ENCODE measurements at regions not wholly inside any gene's neighbourhood (a gene's known extent, or its start where the extent isn't known, plus 50 kb on each side); places are given as distances from the start of the nearest gene placed in this dataset.

DNA sequence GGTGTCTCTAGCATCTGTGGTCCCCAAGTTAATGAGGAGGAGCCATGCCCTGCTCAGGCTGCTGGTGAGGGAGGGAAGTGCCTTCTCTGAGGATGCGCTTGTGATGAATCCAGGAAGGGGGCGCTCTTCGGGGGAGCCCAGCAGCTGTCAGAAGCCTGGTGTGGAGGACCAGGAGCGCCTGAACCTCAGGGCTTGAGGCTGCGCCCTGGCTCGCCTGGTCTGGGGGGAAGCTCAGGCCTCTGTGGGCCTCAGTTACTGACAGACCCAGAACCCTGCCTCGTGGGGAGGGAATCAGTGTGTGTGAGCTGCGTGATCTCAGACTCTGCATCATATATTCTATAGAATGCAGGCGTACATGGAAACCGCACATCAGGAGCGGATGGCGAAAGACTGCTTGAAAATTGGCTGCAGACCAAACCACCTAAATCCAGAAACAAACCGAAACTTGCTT lies 126.1 kb downstream of the SEC14L1 start:
- no peak overlapping the region for H2AFZ ChIP-seq (ENCODE audit: low read depth, low read length)
- H3K4me3 ChIP-seq (ENCODE audit: low read length): no peak overlapping the region
- no peaks in the 10 kb centered on the region for H3K9me3 ChIP-seq (ENCODE audit: low read length)
- peaks cover 3% of the 10 kb centered on the region for H3K27me3 ChIP-seq (ENCODE audit: insufficient read depth, low read length)
- H3K36me3 ChIP-seq (ENCODE audit: insufficient read depth, low read length): no peaks in the 10 kb centered on the region
- no peaks in the 10 kb centered on the region for H3K4me1 ChIP-seq (ENCODE audit: insufficient read depth, low read length)

DNA sequence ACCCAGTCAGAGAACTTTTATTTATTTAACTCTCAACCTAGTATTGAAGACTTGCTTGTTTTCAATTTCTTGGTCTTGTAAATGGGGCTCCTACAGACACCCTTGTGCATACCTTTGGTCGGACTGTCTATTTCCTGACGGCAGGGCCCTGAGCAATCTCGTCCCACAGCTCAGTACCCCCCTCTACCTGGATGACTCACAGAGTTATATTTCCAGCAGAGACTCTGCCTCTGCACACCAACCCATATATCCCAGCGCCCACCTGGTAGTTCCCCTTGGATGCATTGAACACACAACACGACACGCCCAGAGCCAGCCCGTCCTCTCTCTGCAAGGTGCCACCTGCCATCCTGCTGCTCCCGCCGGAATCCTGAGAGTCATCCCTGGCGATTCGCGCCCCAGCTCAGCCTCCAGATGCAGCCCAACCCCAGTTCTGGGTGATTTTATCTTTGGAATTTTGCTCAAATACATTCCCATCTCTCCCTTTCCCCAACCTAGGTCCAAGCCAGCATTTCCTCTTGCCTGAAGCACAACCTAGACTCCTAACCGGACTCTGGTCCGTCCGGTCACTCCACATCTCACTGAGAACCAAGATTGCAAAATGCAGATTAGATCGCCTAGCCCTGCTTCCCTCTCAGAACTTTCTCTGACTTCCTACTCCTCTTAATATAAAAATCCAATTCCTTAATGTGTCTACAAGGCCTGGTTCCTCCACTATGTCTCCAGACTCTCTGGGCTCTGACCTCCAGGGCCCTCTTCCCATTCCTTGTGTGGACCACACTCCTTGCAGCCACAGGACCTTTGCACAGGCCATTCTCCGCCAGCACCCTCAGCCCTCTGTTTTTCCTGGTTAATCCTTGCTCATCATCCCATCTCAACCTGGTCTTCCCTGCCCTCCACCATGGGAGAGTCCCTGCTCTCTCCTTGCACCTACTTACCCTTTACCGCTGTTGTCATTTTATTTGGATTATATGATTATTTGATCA lies 129.2 kb downstream of the SEC14L1 start:
- Histone ChIP-seq H3K9me3 (ENCODE audit: low read length) (no peaks in the 10 kb centered on the region), H2AFZ (ENCODE audit: low read depth, low read length) (no peak overlapping the region), H3K36me3 (ENCODE audit: insufficient read depth, low read length) (no peaks in the 10 kb centered on the region), H3K4me1 (ENCODE audit: insufficient read depth, low read length) (no peaks in the 10 kb centered on the region), H3K27me3 (ENCODE audit: insufficient read depth, low read length) (peaks cover 3% of the 10 kb centered on the region), H3K4me3 (ENCODE audit: low read length) (no peak overlapping the region)

DNA sequence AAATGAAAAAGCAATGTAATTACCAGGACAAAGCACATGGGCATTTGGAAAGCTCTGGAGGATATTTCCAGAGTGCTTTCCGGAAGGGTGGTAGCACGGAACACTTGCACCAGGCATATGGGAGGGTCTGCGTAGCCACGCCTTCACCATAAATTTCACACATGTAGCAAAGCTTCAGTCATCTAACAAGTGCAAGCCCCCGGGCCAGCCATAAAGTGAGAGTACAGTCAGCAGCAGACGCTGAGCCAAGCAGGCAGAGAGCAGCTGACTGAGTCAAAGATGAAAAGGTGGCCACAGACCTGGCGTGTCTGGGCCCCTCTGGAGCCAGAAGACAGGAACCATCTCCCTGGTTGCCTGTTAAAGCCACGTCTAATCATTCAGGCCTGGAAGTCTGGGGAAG lies 130.6 kb downstream of the SEC14L1 start:
- Histone ChIP-seq H3K36me3 (ENCODE audit: insufficient read depth, low read length) (no peaks in the 10 kb centered on the region), H3K4me3 (ENCODE audit: low read length) (no peak overlapping the region), H2AFZ (ENCODE audit: low read depth, low read length) (no peak overlapping the region), H3K9me3 (ENCODE audit: low read length) (no peaks in the 10 kb centered on the region), H3K27me3 (ENCODE audit: insufficient read depth, low read length) (no peaks in the 10 kb centered on the region), H3K4me1 (ENCODE audit: insufficient read depth, low read length) (peaks cover 4% of the 10 kb centered on the region)

DNA sequence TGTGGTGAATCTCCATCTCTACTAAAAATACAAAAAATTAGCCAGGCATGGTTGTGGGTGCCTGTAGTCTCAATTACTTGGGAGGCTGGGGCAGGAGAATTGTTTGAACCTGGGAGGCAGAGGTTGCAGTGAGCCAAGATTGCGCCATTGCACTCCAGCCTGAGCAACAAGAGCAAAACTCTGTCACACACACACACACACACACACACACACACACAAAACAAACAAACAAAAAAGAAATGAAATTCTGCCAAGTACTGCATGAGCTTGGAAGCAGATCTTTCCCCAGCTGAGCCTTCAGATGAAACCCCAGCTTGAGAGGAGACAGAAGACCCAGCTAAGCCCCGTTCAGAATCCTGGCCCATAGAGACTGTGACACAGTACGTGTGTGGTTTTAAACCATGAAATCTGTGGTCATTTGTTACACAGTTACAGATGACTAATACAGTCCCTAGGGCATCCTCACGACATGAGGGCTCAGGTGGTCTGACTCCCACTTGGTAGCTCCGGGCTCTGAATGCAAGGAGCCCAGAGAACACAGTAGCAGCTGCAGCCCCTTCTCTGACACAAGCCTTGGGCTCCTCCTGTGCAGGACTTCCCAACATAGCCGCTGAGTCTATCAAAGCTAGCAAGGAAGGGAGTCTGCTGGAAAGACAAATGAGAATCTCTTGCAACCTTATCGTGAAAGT lies 132.8 kb downstream of the SEC14L1 start:
- H3K4me1 ChIP-seq (ENCODE audit: insufficient read depth, low read length): peaks cover 4% of the 10 kb centered on the region
- H2AFZ ChIP-seq (ENCODE audit: low read depth, low read length): no peak overlapping the region
- H3K4me3 ChIP-seq (ENCODE audit: low read length): no peak overlapping the region
- no peaks in the 10 kb centered on the region for H3K9me3 ChIP-seq (ENCODE audit: low read length)
- no peaks in the 10 kb centered on the region for H3K27me3 ChIP-seq (ENCODE audit: insufficient read depth, low read length)
- H3K36me3 ChIP-seq (ENCODE audit: insufficient read depth, low read length): no peaks in the 10 kb centered on the region

DNA sequence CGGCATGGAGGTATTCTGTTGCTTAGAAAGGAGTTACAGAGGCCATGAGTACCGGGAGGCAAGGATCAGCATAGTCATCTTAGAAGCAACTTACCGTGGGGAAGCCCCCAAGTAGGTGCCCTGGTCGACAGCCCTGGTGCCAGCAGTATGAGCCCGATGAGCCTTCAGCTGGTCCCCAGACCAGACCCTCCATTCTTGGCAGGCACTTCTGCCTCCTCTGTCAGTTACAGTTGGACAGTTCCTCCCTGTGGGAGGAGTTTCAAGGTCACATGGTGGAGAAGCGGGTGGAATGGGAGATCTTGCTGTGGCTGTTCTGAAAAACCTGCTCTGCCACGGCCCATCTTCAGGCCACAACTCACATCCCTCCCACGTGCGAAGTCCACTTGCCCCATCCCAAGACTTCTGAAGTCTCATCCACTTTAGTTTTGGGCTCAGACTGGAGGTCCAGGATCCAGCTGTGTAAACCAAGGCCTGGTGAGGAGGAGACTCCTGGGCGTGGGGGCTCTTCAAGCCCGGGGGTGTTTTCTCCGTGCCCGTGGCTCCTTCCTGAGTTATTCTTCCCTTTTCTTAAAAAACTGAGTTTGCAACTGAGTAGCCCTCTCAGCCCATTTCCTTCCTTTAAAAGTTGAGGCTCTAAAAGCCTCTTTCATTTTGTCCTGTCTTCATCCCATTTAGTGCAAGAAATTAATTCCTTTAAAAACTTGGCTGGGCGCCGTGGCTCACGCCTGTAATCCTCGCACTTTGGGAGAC lies 133.5 kb downstream of the SEC14L1 start:
- Histone ChIP-seq H3K4me1 (ENCODE audit: insufficient read depth, low read length) (peaks cover 4% of the 10 kb centered on the region), H3K9me3 (ENCODE audit: low read length) (no peaks in the 10 kb centered on the region), H2AFZ (ENCODE audit: low read depth, low read length) (no peak overlapping the region), H3K36me3 (ENCODE audit: insufficient read depth, low read length) (no peaks in the 10 kb centered on the region), H3K27me3 (ENCODE audit: insufficient read depth, low read length) (peaks cover 1% of the 10 kb centered on the region), H3K4me3 (ENCODE audit: low read length) (no peak overlapping the region)

DNA sequence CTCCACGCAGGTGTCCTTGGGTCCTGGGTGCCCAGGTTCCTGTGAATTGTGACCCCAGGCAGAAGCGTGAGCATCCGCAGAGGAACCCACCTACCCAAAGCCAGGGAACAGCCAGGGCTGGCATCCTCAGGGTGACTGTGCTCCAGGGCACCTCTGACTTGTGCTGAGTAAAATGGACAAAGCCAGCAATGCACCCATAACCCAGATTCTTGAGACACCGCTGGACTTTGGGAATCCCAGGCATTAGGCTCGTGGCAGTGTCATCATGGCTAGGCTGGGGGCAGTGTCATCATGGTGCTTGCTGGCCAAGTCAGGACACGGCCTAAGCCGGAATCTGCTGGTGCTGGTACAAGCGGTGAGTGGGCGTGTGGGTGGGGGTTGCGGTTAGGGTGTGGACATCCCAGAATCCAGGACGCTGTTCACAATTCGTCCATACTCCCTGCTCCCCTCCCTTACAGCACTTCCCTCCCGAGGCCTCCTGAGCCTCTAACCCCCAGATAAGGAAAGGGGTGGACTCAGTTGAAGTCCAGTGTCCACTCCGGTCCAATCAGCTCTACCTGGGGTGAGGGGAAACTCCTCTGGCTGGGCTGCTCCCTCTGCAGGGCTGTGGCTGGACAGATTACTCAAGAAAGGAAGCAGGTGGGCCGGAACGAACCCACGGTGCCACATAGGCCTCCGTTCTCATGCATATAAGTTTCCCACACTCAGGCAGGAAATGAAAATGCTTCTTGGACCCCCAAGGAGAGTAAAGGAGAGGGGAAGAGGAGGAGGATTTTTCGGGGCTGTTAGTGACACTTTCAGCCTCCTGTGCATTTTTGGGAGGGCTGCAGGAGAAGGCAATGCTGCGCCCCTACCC lies 138.9 kb downstream of the SEC14L1 start:
- H3K4me1 ChIP-seq (ENCODE audit: insufficient read depth, low read length): peaks cover 9% of the 10 kb centered on the region
- H2AFZ ChIP-seq (ENCODE audit: low read depth, low read length): no peak overlapping the region
- H3K9me3 ChIP-seq (ENCODE audit: low read length): no peaks in the 10 kb centered on the region
- no peaks in the 10 kb centered on the region for H3K36me3 ChIP-seq (ENCODE audit: insufficient read depth, low read length)
- peaks cover 35% of the 10 kb centered on the region for H3K27me3 ChIP-seq (ENCODE audit: insufficient read depth, low read length)
- no peak overlapping the region for H3K4me3 ChIP-seq (ENCODE audit: low read length)

DNA sequence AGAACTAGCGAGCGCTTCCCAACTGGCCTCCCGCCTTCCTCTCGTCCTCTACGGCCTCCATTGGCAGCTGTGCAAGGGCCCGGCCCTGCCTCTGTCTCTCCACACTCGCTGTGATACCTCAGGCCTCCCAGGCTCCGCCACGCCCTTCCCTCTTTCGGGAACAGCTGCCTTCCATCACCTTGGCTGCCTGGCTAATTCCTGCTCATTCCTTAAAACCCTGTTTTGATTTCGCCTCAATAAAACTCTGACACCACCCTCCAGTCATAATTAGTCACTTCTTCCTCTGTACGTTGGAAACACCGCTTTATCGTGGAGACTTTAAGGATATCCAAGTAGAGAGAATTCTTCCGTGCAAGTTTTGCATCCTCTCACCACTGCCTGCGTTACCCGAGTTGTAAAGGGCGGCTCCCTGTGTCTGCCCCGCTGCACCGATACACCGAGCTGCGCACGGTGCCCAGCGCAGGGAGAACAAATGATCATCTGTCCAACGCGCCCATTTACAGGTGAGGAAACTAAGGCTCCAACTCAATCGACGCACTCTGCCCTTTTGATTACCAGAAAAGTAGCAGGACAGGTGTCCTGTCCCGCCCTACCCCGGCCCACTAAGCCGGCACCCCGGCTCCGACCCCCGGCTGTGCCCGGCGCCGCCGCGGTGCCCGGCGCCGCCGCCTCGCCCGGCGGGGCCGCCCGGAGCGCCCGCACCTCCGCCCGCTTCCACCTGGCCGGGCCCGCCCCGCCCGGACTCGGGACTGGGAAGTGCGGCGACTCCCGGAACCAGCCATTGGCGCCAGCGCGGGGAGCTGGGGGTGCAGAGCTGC lies 139.7 kb downstream of the SEC14L1 start:
- Histone ChIP-seq H3K4me1 (ENCODE audit: insufficient read depth, low read length) (peaks cover 8% of the 10 kb centered on the region), H3K9me3 (ENCODE audit: low read length) (no peaks in the 10 kb centered on the region), H3K4me3 (ENCODE audit: low read length) (peak overlapping the region; percentile 27), H3K36me3 (ENCODE audit: insufficient read depth, low read length) (no peaks in the 10 kb centered on the region), H3K27me3 (ENCODE audit: insufficient read depth, low read length) (peaks cover 35% of the 10 kb centered on the region), H2AFZ (ENCODE audit: low read depth, low read length) (no peak overlapping the region)

DNA sequence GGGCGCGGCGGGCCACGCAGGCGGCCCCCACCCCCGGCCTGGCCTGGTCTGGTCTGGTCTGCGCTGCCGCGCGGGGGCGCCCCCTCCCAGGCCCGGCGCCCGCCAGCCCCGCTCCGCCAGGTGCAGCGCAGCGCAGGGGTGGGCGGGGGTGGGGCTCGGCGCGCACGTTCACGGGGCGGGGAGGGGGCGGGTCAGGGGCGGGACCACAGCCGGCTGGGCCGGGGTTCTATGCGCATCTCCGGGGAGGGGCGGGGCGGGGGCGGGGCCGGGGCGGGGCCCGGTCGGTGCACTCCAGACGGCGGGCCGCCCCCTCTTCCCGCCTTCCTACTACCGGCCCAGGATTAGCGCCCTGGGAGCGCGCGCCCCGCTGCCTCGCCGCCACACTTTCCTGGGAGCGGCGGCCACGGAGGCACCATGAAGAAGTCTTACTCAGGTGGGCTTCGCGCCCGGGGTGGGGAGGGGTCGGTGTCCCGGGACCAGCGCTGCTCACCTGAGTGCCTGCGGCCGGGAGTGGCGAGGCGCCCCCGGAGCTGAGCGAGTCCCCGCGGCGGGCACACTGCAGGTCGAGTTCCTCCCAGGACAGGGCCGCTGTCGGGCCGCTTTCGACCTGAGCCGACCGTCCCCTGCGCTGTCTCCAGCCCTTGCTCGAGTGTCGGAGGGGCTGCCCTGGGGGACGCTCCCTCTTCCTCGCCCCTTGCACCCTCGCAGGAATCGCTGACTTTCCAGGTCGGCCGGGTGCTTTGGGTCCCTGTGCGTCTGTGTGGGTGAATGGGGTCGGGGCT lies 140.5 kb downstream of the SEC14L1 start:
- peaks cover 5% of the 10 kb centered on the region for H3K4me1 ChIP-seq (ENCODE audit: insufficient read depth, low read length)
- H3K36me3 ChIP-seq (ENCODE audit: insufficient read depth, low read length): no peaks in the 10 kb centered on the region
- H2AFZ ChIP-seq (ENCODE audit: low read depth, low read length): peak overlapping the region; percentile 79
- peak overlapping the region; percentile 39 for H3K4me3 ChIP-seq (ENCODE audit: low read length)
- no peaks in the 10 kb centered on the region for H3K9me3 ChIP-seq (ENCODE audit: low read length)
- peaks cover 40% of the 10 kb centered on the region for H3K27me3 ChIP-seq (ENCODE audit: insufficient read depth, low read length)

DNA sequence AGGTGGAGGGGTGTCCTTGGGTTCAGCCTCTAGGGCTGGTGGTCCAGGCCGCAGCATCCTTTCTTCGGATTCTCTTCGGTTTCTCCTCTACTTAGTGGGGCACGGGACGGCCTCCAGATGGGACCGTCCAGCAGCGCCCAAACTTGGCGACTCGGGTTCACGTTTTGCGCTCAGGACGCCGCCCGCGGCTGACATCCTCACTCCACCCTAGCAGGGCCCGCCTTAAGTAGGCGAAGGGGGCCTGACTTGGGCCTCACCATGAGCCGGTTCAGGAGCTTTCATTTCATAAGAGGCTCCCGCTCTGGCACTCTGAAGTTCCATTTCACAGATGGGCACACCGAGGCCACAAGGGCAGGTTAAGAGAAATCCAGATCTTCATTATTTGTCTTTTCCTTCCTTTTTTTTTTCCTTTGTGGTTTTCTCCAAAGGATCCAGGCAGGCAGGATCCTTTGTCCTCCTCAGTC lies 141.2 kb downstream of the SEC14L1 start:
- Histone ChIP-seq H2AFZ (ENCODE audit: low read depth, low read length) (no peak overlapping the region), H3K4me3 (ENCODE audit: low read length) (peak overlapping the region; percentile 39), H3K27me3 (ENCODE audit: insufficient read depth, low read length) (peaks cover 40% of the 10 kb centered on the region), H3K36me3 (ENCODE audit: insufficient read depth, low read length) (no peaks in the 10 kb centered on the region), H3K9me3 (ENCODE audit: low read length) (no peaks in the 10 kb centered on the region), H3K4me1 (ENCODE audit: insufficient read depth, low read length) (peaks cover 5% of the 10 kb centered on the region)

DNA sequence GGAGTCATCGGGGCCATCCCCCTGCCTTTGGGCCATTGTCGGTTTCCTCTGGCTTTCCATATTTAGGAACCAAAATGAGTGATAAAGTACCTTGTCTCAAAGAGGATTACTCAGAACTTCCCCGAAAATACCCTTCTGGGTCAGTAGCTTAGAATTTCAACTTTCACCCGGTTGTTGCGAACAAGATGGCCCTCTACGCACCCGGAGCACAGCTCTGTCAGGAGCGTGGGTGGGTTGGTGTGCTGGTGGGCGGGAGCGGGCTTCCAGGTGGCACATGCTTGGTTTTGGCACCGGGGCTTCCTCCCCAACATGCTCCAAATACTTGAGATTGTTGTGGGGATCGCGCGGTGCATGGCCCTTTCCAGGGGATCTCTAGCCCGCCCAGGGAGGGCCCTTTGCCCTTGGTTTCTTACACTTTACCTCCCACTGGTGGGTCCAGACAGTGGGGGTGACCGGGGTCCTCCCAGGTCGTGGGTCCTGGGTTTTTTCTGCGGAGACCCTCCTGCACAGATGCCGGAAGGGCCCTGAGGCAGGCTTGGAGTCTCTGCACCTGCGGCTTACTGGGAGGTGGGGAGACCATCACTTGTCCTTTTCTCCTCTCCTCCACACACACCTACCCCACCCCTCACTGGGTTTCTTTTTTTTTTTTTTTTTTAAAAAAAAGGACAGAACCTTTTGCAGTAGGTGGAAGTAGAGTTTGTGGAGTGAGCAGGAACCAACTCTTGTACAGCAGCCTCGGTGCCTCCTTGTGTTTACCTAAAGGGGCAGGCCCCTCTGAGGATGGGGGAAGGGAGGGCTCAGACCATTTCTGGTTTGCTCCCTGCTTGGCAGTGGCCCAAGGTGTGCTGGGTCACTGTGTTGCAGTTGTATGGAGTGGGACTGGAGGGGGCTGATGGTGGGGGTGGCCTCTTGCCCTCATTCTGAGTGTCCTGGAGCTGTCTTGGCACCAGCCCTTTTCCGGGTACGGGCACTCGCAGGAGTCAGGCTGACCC lies 142.1 kb downstream of the SEC14L1 start:
- Histone ChIP-seq H3K4me1 (ENCODE audit: insufficient read depth, low read length) (peaks cover 5% of the 10 kb centered on the region), H3K4me3 (ENCODE audit: low read length) (no peak overlapping the region)

More for the DNA sequence above, 142.1 kb downstream of the SEC14L1 start:
- Histone ChIP-seq H3K27me3 (ENCODE audit: insufficient read depth, low read length) (peaks cover 40% of the 10 kb centered on the region), H2AFZ (ENCODE audit: low read depth, low read length) (no peak overlapping the region), H3K9me3 (ENCODE audit: low read length) (no peaks in the 10 kb centered on the region), H3K36me3 (ENCODE audit: insufficient read depth, low read length) (no peaks in the 10 kb centered on the region)

Measured in neuron (in vitro differentiated cells).